Endothelial cell of umbilical vein (primary cell): ENCODE measurements at regions not wholly inside any gene's neighbourhood (a gene's known extent, or its start where the extent isn't known, plus 50 kb on each side); places are given as distances from the start of the nearest gene placed in this dataset.

ENCODE experiments used
- BruUV-seq: library from RNA; stranded (reverse); fragments of 400-500 nt; replicated peaks from 2 replicates; lab custom pipeline; 2021; lab: Mats Ljungman, UMichigan
- CTCF ChIA-PET: fragments of 300-600, 350-600 bp; sonication (Branson Sonifier 250); formaldehyde crosslinking; loops from one replicate; lab custom pipeline; 2021; ENCODE audit warnings: antibody characterized with exemption, inconsistent platforms; lab: Charles Lee
- POLR2A ChIA-PET: fragments of 300-600, 350-600 bp; sonication (Branson Sonifier 250); formaldehyde crosslinking; loops from one replicate; lab custom pipeline; 2021; ENCODE audit warnings: antibody characterized with exemption, inconsistent platforms; lab: Charles Lee
- DNase-seq: peaks from one replicate; pipeline ENCODE4 v3.0.0-alpha.2; 2011; ENCODE audit warnings: low read depth, low spot score
- FAIRE-seq: peaks from 2 replicates; lab custom pipeline; 2011; peaks lifted over from hg19 to GRCh38; lab: Jason Lieb, UNC
- H2AFZ ChIP-seq: 2 replicates; pipeline ENCODE4 v1.6.0; 2012; ENCODE audit warnings: low read depth, low read length, control low read depth, inconsistent platforms
- H3K27ac ChIP-seq: 2 replicates; pipeline ENCODE4 v1.5.1; 2011; ENCODE audit warnings: low read depth, mild to moderate bottlenecking, control low read depth, low read length, moderate library complexity; ENCODE audit not compliant: insufficient read depth
- H3K27me3 ChIP-seq, 2 experiments: 2 replicates each; pipeline versions ENCODE4 v1.6.0 to v1.6.1; 2011; ENCODE audit warnings: low read length in 2 of 2, mixed read lengths in 1 of 2; ENCODE audit not compliant: control insufficient read depth in 2 of 2, insufficient read depth in 2 of 2
- H3K36me3 ChIP-seq, 2 experiments: 2 replicates in 1 of 2; 3 replicates in 1 of 2; pipeline ENCODE4 v1.5.1; 2011; ENCODE audit warnings: low read length in 2 of 2, mild to moderate bottlenecking in 1 of 2, moderate library complexity in 1 of 2; ENCODE audit not compliant: control insufficient read depth in 2 of 2, insufficient read depth in 2 of 2; ENCODE audit errors: extremely low read depth in 1 of 2
- H3K4me1 ChIP-seq: 3 replicates; pipeline ENCODE4 v1.5.1; 2011; ENCODE audit warnings: mild to moderate bottlenecking, low read length; ENCODE audit not compliant: control insufficient read depth, insufficient read depth; ENCODE audit errors: extremely low read depth
- H3K4me2 ChIP-seq: 2 replicates; pipeline ENCODE4 v1.6.1; 2011; ENCODE audit warnings: low read length, control low read depth, mixed read lengths; ENCODE audit not compliant: insufficient read depth
- H3K4me3 ChIP-seq, 3 experiments: fragments of 200-600 bp in 1 of 3; sonication (generic), shearing (Covaris generic) in 1 of 3; replicated peaks in 1 of 3; 2 replicates each; pipeline ENCODE4 v1.5.1; 2011 to 2016; ENCODE audit warnings: control low read depth in 3 of 3, low read length in 3 of 3, mild to moderate bottlenecking in 2 of 3, inconsistent platforms in 1 of 3, low read depth in 1 of 3, moderate library complexity in 1 of 3; ENCODE audit not compliant: insufficient read depth in 1 of 3
- H3K79me2 ChIP-seq: 2 replicates; pipeline ENCODE4 v1.6.0; 2012; ENCODE audit warnings: low read length, inconsistent platforms; ENCODE audit not compliant: control insufficient read depth, insufficient read depth
- H3K9ac ChIP-seq: replicated peaks from 2 replicates; pipeline ENCODE3; 2011; ENCODE audit warnings: low read length, control low read depth; ENCODE audit not compliant: insufficient read depth; ENCODE audit errors: extremely low read depth
- H3K9me1 ChIP-seq: replicated peaks from 3 replicates; pipeline ENCODE4 v1.6.0; 2011; ENCODE audit warnings: mild to moderate bottlenecking, low read length; ENCODE audit not compliant: control insufficient read depth, insufficient read depth; ENCODE audit errors: extremely low read depth
- H3K9me3 ChIP-seq: replicated peaks from 2 replicates; pipeline ENCODE4 v1.5.1; 2012; ENCODE audit warnings: low read length, inconsistent platforms; ENCODE audit not compliant: control insufficient read depth, insufficient read depth
- H4K20me1 ChIP-seq: replicated peaks from 2 replicates; pipeline ENCODE3; 2011; ENCODE audit warnings: mild to moderate bottlenecking, low read length; ENCODE audit not compliant: control insufficient read depth, insufficient read depth; ENCODE audit errors: extremely low read depth
- EZH2 ChIP-seq: IDR thresholded peaks from 2 replicates; pipeline ENCODE4 v1.6.1; 2012; ENCODE audit warnings: borderline replicate concordance, low read depth, mild to moderate bottlenecking, moderate library complexity, low read length, inconsistent platforms; ENCODE audit not compliant: severe bottlenecking
- FOS ChIP-seq: IDR thresholded peaks from 2 replicates; pipeline ENCODE4 v1.6.1; 2011; ENCODE audit warnings: mild to moderate bottlenecking, low read length, moderate library complexity, borderline replicate concordance; ENCODE audit not compliant: insufficient read depth
- GATA2 ChIP-seq: IDR thresholded peaks from 2 replicates; pipeline ENCODE4 v1.7.0; 2011; ENCODE audit warnings: low read depth, mild to moderate bottlenecking, moderate library complexity, mixed read lengths, low read length; ENCODE audit not compliant: insufficient read length, insufficient read depth
- JUN ChIP-seq: IDR thresholded peaks from 2 replicates; pipeline ENCODE4 v1.6.1; 2011; ENCODE audit warnings: borderline replicate concordance, low read depth; ENCODE audit not compliant: insufficient read length, insufficient read depth
- MYC ChIP-seq: IDR thresholded peaks from one replicate; pipeline ENCODE4 v1.6.1; 2011; ENCODE audit warnings: mild to moderate bottlenecking, low read depth, low read length
- POLR2A ChIP-seq: IDR thresholded peaks from 2 replicates; pipeline ENCODE4 v1.6.1; 2012; ENCODE audit warnings: low read depth, mild to moderate bottlenecking, control low read depth, low read length
- POLR2AphosphoS5 ChIP-seq: IDR thresholded peaks from 2 replicates; pipeline ENCODE4 v1.6.1; 2012; ENCODE audit warnings: low read depth, mild to moderate bottlenecking, control low read depth, low read length, moderate library complexity; ENCODE audit not compliant: insufficient read depth
- dilution Hi-C: fragments of 300-500 bp; cut with MboI; formaldehyde crosslinking; loops from one replicate; pipeline ENCODE4 v1.15.0; 2019; ENCODE audit warnings: low sequenced_read_pairs; ENCODE audit not compliant: extremely low pct_ligation_motif_present
- intact Hi-C: fragments of 100-400 bp; cut with micrococcal nuclease; formaldehyde crosslinking; loops from one replicate; pipeline ENCODE4 v1.10.0; 2022
- TF ChIP-seq, protein P1 (sequence below), 2 donors: IDR thresholded peaks; 1 replicate in 1 of 2; 2 replicates in 1 of 2; pipeline ENCODE4 v1.5.1; 2011; ENCODE audit warnings: low read length in 2 of 2, mild to moderate bottlenecking in 2 of 2, moderate library complexity in 2 of 2, control low read depth in 1 of 2, inconsistent platforms in 1 of 2, low read depth in 1 of 2; ENCODE audit not compliant: insufficient read depth in 1 of 2; ENCODE audit errors: extremely low read depth in 1 of 2
- TF ChIP-seq, protein P2 (sequence below): IDR thresholded peaks from 2 replicates; pipeline ENCODE4 v1.6.1; 2011; ENCODE audit not compliant: insufficient read depth, insufficient read length

GRCh38 chr9:95715868-95716435, 159.5 kb upstream of the ERCC6L2 start:
- Histone ChIP-seq H3K4me1 (no peaks in the 10 kb centered on the region), H3K36me3 (no peaks in the 10 kb centered on the region), H3K4me3 (no peak overlapping the region), H3K9me1 (no peaks in the 10 kb centered on the region), H4K20me1 (no peaks in the 10 kb centered on the region), H3K9ac (no peak overlapping the region), H3K79me2 (no peaks in the 10 kb centered on the region), H3K27ac (no peak overlapping the region), H3K9me3 (no peaks in the 10 kb centered on the region), H2AFZ (no peak overlapping the region), H3K4me2 (no peak overlapping the region), H3K27me3 (no peaks in the 10 kb centered on the region)
- DNase-seq (no peak), FAIRE-seq (no peak)
- BruUV-seq = no TSS peak
- TF ChIP-seq MYC (no peak), POLR2A (no peak), POLR2AphosphoS5 (no peak), GATA2 (no peak), EZH2 (no peak), FOS (no peak), JUN (no peak)
- TF ChIP-seq, protein P1, sequence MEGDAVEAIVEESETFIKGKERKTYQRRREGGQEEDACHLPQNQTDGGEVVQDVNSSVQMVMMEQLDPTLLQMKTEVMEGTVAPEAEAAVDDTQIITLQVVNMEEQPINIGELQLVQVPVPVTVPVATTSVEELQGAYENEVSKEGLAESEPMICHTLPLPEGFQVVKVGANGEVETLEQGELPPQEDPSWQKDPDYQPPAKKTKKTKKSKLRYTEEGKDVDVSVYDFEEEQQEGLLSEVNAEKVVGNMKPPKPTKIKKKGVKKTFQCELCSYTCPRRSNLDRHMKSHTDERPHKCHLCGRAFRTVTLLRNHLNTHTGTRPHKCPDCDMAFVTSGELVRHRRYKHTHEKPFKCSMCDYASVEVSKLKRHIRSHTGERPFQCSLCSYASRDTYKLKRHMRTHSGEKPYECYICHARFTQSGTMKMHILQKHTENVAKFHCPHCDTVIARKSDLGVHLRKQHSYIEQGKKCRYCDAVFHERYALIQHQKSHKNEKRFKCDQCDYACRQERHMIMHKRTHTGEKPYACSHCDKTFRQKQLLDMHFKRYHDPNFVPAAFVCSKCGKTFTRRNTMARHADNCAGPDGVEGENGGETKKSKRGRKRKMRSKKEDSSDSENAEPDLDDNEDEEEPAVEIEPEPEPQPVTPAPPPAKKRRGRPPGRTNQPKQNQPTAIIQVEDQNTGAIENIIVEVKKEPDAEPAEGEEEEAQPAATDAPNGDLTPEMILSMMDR (IDR thresholded peaks at IDR 0.05; ENCODE audit: extremely low read depth in 1 of 2, insufficient read depth in 1 of 2, low read depth in 1 of 2, low read length in 2 of 2) = no peak
- TF ChIP-seq, protein P2, sequence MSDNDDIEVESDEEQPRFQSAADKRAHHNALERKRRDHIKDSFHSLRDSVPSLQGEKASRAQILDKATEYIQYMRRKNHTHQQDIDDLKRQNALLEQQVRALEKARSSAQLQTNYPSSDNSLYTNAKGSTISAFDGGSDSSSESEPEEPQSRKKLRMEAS = no peak
- intact Hi-C loops (no loop called here), dilution Hi-C loops (no loop called here)
- CTCF ChIA-PET = interaction anchor here (1.8 kb wide), 1 partner anchor 12 kb away, joined by 8 read pairs; no protein-coding TSS in a partner anchor
- POLR2A ChIA-PET = no interaction called here
